HG03280 (cell line): ENCODE measurements at regions not wholly inside any gene's neighbourhood (a gene's known extent, or its start where the extent isn't known, plus 50 kb on each side); places are given as distances from the start of the nearest gene placed in this dataset.

Source experiments
- ATAC-seq: cut with Tn5 transposase; IDR thresholded peaks from one replicate; pipeline ENCODE4 v1.9.1; 2021; ENCODE audit warnings: mild to moderate bottlenecking, moderate library complexity; ENCODE audit not compliant: unreplicated experiment

GRCh38 chr4:121277194-121278105 lies 103.4 kb downstream of the QRFPR start:
- ATAC-seq = no peak

GRCh38 chr4:121273191-121273590 lies 107.6 kb downstream of the QRFPR start:
- ATAC-seq = no peak

GRCh38 chr4:121272526-121272925 lies 108.3 kb downstream of the QRFPR start:
- ATAC-seq = peak; percentile 77

GRCh38 chr4:121270389-121270788 lies 106.3 kb upstream of the TNIP3 start:
- no peak for ATAC-seq

GRCh38 chr4:121269001-121269400 lies 104.9 kb upstream of the TNIP3 start:
- no peak for ATAC-seq

- ATAC-seq = no peak
Observed at GRCh38 chr4:121266982-121267381, 102.9 kb upstream of the TNIP3 start.

GRCh38 chr4:121256887-121257466 lies 92.9 kb upstream of the TNIP3 start:
- no peak for ATAC-seq

GRCh38 chr4:121255986-121256750 lies 92.0 kb upstream of the TNIP3 start:
- ATAC-seq = peak; percentile 98

- no peak for ATAC-seq
Observed at GRCh38 chr4:121253961-121254360, 89.8 kb upstream of the TNIP3 start.

- ATAC-seq = no peak
Observed at GRCh38 chr4:121252224-121252806, 88.2 kb upstream of the TNIP3 start.

GRCh38 chr4:121248747-121249146 lies 84.6 kb upstream of the TNIP3 start:
- ATAC-seq = no peak

GRCh38 chr4:121246698-121247097 lies 82.6 kb upstream of the TNIP3 start:
- no peak for ATAC-seq

- ATAC-seq = no peak
Observed at GRCh38 chr4:121243485-121243884, 79.4 kb upstream of the TNIP3 start.

GRCh38 chr4:121242188-121242750 lies 78.1 kb upstream of the TNIP3 start:
- no peak for ATAC-seq

GRCh38 chr4:121239951-121240350 lies 75.8 kb upstream of the TNIP3 start:
- no peak for ATAC-seq

- ATAC-seq = no peak
Observed at GRCh38 chr4:121238461-121238860, 74.3 kb upstream of the TNIP3 start.

GRCh38 chr4:121237069-121237399 lies 72.9 kb upstream of the TNIP3 start:
- no peak for ATAC-seq

GRCh38 chr4:121236353-121237068 lies 72.4 kb upstream of the TNIP3 start:
- ATAC-seq = no peak

- no peak for ATAC-seq
Observed at GRCh38 chr4:121233982-121234381, 69.9 kb upstream of the TNIP3 start.

GRCh38 chr4:121229993-121230392 lies 65.9 kb upstream of the TNIP3 start:
- ATAC-seq = no peak
